ENCODE measurements at regions not wholly inside any gene's neighbourhood (a gene's known extent, or its start where the extent isn't known, plus 50 kb on each side); places are given as distances from the start of the nearest gene placed in this dataset.

- no peak overlapping the region for H3K9ac ChIP-seq (ENCODE audit: insufficient read depth in 1 of 2, low read depth in 2 of 2, low read length in 2 of 2)
- no peak overlapping the region for H3K4me3 ChIP-seq
- ATAC-seq: no peak
- H4K20me1 ChIP-seq (replicated peaks; ENCODE audit: control insufficient read depth, insufficient read depth, low read length): no peaks in the 10 kb centered on the region
- no peak overlapping the region for H3K4me2 ChIP-seq (ENCODE audit: insufficient read depth, low read length)
- in situ Hi-C loops (cut with MboI) (no loop called here), intact Hi-C loops (cut with micrococcal nuclease) (no loop called here)
- no peak overlapping the region for H3K27ac ChIP-seq (ENCODE audit: extremely low read depth, low read depth, low read length)
- H3K9me3 ChIP-seq (replicated peaks; ENCODE audit: control insufficient read depth, insufficient read depth, low read depth, low read length): no peaks in the 10 kb centered on the region
- no TSS peak for BruUV-seq (replicated peaks)
- no peak for DNase-seq (ENCODE audit: extremely low read depth in 1 of 4, low spot score in 3 of 4)
- H3K9me1 ChIP-seq (ENCODE audit: control insufficient read depth, insufficient read depth, low read length): no peaks in the 10 kb centered on the region
- FAIRE-seq: no peak
- ChIA-PET POLR2A (no interaction called here), CTCF (ENCODE audit: low intra/inter-chr PET ratio) (interaction anchor here (0.6 kb wide), 1 partner anchor 73 kb away, joined by 3 read pairs; no protein-coding TSS in a partner anchor)
- H3K79me2 ChIP-seq (ENCODE audit: control insufficient read depth, insufficient read depth, low read length): no peaks in the 10 kb centered on the region
- H2AFZ ChIP-seq (ENCODE audit: low read depth, low read length): no peak overlapping the region
- no peaks in the 10 kb centered on the region for H3K4me1 ChIP-seq (replicated peaks in 1 of 2; ENCODE audit: control insufficient read depth in 2 of 2, insufficient read depth in 2 of 2, low read length in 2 of 2)
- H3K27me3 ChIP-seq (ENCODE audit: control insufficient read depth in 2 of 2, insufficient read depth in 2 of 2, low read length in 2 of 2): no peaks in the 10 kb centered on the region
- no peaks in the 10 kb centered on the region for H3K36me3 ChIP-seq (ENCODE audit: control insufficient read depth, insufficient read depth, low read length)
- TF ChIP-seq GTF3C2 (IDR thresholded peaks at IDR 0.05; ENCODE audit: borderline replicate concordance, extremely low read depth, insufficient read length) (no peak), ZNF699 (CRISPR knock-in tag; IDR thresholded peaks at IDR 0.05; ENCODE audit: insufficient replicate concordance) (no peak), IRF2 (CRISPR knock-in tag; IDR thresholded peaks at IDR 0.05) (no peak), SPI1 (IDR thresholded peaks at IDR 0.05; ENCODE audit: borderline replicate concordance, low read depth, low read length) (no peak), NR2C2 (CRISPR knock-in tag; IDR thresholded peaks at IDR 0.05) (no peak), NR2C2 (tag; IDR thresholded peaks at IDR 0.05) (no peak), GTF2B (IDR thresholded peaks at IDR 0.05; ENCODE audit: extremely low read depth, insufficient read length) (no peak), RBM34 (IDR thresholded peaks at IDR 0.05; ENCODE audit: borderline replicate concordance, insufficient read depth, low read length) (no peak), FOXM1 (IDR thresholded peaks at IDR 0.05; ENCODE audit: low read depth) (no peak), FOXM1 (CRISPR knock-in tag; IDR thresholded peaks at IDR 0.05; ENCODE audit: low read depth) (no peak), CGGBP1 (CRISPR knock-in tag; IDR thresholded peaks at IDR 0.05) (no peak), POU5F1 (IDR thresholded peaks at IDR 0.05; ENCODE audit: borderline replicate concordance, low read depth, low read length, partially characterized antibody) (no peak), KLF10 (CRISPR knock-in tag; IDR thresholded peaks at IDR 0.05) (no peak), MYC (IDR thresholded peaks at IDR 0.05; ENCODE audit: low read depth, low read length) (no peak), MYC (CRISPR knock-in tag; IDR thresholded peaks at IDR 0.05; ENCODE audit: borderline replicate concordance, low read depth) (no peak), ATF6 (CRISPR knock-in tag; IDR thresholded peaks at IDR 0.05) (no peak), KLF13 (tag; IDR thresholded peaks at IDR 0.05; ENCODE audit: borderline replicate concordance, low read depth) (no peak)
Observed at GRCh38 chr3:80275120-80275519, 507.3 kb upstream of the ROBO1 start.

Data from K562 (cell line).